Femur (tissue), 1 donor: ENCODE measurements at regions not wholly inside any gene's neighbourhood (a gene's known extent, or its start where the extent isn't known, plus 50 kb on each side); places are given as distances from the start of the nearest gene placed in this dataset.

Experiments
- DNase-seq: peaks from one replicate; pipeline ENCODE4 v3.0.0-alpha.2; 2017

DNA sequence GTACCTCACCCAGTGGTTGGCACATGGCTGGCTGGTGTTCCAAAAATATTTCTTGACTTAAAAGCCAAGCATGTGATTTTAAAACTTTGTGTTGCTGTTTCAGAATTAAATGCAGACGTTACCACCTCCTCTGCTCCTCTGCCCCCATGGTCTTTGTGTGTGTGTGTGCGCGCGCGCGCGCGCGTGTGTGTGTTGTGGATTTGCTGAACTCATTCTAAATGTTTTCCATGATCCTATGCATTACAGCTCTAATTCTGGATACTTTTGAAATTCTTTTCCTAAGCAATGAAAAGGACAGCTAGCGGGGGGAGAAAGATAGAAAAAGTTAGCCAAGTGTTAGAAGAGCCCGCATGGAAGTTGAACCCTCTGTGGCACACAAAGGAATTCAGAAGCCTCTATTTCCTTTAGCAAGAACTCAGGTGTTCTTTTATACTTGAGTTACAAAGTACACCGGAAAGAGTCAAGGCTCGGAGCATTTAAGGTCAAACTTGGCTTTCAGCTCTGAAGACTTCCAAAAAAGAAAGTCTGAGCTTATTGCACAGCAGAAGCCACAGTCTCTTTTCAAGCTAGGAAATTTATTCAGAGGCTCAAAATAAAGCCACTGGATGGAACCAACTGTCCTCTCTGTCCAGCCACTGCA, 350.5 kb upstream of the TBL1XR1 start:
- DNase-seq = no peak

DNA sequence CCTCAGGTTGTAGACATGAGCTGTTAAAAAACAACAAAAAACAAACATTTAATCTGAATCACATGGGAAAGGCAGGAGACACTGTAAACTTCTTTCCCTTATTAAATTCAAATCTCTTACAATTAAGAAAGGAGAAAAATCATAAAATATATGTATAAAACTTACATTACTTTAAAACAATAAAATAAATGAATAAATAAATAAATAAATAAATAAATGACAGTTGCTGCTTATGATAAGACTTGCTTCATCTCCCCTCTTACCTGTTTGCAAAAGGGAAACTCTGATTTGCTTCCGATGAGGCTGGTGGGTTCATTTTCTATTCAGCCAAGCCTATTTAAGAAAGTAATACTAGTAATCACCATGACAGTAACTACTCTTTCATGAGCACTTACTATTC, 353.4 kb upstream of the TBL1XR1 start:
- DNase-seq = no peak

DNA sequence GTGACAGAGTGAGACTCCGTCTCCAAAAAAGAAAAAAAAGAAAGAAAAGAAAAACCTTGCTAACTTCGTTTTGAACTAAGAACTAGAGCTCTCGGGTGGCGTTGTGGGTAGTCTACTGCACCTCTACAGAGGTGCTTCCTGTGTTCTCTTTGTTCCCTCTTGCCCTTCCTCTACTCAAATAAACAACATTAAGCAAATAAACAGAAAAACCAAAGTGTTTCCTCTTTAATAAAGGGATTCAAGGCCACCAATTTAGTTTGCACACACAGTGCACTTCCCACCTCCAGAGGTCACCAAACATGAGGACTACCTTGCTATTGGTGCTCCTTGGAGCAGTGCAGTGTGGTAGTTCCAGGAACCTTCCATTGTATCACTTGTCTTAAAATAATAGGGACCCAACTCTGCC, 354.2 kb upstream of the TBL1XR1 start:
- no peak for DNase-seq

DNA sequence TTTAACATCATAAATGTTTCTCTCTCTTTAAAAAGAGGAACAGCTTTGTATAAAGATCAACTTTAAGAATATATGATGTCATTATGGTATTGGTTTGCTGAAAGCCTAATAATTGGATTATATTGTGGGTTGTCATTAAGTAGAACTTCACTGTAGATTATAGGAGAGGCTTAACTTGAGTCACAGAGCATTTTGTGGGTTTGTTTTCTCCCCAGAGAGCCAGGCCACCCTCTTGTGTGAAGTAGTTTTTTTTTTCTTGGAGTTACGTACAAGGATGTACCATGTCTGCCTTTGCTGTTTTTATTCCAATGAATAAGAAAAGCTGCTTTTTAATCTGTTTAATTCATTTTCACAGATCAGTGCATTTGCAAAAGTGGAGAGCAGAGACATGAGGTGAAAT, 354.8 kb upstream of the TBL1XR1 start:
- DNase-seq = no peak

DNA sequence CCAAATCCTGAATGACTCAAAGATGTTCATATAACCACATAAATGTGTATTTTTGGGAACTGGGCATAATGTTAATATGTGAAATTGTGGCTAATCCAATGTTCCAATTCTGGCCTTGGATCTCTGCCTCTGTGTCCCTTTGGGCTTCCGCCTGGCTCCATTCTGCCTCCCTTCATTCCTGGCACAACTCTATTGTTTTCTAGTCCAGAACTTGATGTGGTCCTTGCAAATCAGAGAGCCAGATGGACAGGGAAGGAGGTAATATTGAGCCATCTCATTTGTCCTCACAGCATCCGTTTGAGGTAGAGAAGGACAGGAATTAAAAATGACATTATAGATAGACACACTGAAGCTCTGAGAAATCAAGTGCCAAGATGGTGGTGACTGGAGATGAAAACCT, 355.7 kb upstream of the TBL1XR1 start:
- DNase-seq = no peak

GRCh38 chr3:177553579-177553978, 356.3 kb upstream of the TBL1XR1 start:
- no peak for DNase-seq

DNA sequence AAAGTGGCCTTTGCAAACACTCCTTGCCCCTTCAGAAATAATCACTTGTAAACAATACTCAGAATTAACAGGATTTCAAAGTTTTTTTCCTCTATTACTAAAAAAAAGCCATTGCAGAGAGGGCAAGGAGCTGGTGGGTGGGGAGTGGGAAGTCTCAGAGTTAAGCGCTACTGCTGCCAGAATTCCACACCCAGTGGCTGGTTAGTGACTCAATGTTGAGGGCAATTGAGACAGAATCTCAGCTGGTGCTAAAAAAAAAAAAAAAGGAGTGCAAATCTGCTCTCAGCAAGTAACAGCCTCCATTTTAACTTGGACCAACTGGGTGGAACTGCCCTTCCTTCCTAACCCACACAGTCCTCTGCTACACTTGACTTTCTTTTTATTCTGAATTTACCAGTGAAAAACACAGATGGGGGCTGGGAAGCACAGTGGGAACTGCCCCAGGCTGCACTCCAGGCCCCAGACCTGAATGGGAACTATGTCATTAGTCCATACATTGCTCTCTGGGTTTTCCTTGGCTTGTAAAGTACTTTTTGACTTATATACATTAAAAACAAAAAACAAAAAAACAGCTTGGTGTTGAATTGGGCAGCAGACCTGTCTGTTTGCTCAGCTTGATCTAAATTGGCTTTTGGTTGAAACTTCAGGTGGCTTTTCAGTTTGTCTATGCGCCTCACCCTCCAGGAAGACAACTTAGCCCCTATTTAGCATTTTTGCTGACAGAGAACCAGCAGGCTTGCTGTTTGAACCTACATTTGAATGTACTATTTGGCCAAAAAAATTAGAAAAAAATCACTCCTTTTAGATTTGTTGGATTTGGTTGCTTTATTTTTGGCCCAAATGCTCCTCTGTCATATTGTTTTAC, 357.8 kb upstream of the TBL1XR1 start:
- no peak for DNase-seq

DNA sequence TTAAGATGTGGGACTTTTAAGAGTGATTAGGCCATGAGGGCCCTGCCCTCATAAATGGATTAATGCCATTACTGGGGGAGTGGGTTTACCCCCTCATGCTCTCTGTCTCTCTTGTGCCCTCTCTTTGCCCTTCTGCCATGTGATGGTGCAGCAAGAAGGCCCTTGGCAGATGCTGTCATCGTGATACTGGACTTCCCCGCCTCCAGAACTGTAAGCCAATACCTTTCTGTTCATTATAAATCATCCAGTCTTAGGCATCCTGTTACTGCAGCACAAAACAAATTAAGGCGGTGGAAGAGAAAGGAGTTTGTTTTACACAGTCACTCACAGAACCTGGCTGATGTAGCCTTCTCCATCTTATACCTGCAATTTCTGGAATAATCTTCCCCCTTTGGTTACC, 360.3 kb upstream of the TBL1XR1 start:
- DNase-seq = no peak

DNA sequence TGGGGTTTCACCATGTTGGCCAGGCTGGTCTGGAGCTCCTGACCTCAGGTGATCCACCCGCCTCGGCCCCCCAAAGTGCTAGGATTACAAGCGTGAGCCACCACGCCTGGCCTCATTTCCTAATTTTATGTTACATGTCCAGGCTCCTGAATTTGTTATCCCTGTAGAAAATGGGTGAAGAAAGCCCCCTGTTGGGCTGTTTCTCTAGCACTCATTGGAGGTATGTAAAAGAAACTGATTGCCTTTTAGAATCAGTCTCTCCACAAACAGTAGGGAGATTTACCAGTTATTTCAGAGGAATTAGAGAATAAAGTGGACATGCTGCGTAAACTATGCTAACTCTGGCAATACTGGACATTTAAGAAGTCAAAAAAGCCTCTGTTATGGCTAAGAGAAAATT, 364.1 kb upstream of the TBL1XR1 start:
- no peak for DNase-seq

DNA sequence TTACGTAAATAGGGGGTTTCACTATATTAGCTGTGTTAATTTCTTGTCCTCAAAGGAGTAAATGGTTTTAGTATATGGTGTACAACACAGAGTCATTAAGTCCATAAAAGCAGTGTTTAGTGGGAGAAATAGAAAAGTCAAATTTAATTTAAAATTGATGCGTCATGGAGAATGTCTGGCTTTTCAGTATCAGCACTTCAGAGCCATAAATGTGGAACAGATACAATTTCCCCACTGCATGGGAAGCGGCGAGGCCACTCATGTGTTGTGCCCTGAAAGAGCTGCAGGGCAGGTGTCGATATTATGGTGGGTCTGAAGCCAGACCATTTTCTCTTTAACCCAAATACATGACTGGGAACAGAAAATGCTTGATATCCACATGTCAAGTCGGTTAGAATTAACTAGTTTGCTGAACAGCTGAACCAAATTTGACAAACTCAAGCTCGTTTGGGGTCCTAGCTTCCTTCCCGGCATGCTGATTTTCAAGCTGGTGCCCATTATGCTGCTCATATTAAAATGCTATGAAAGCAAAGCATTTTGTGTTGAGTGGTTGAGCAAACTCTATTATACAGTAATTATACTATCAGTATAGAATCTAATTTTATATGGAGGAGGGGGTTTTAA, 364.6 kb upstream of the TBL1XR1 start:
- no peak for DNase-seq

GRCh38 chr3:177563243-177563780, 366.0 kb upstream of the TBL1XR1 start:
- no peak for DNase-seq

DNA sequence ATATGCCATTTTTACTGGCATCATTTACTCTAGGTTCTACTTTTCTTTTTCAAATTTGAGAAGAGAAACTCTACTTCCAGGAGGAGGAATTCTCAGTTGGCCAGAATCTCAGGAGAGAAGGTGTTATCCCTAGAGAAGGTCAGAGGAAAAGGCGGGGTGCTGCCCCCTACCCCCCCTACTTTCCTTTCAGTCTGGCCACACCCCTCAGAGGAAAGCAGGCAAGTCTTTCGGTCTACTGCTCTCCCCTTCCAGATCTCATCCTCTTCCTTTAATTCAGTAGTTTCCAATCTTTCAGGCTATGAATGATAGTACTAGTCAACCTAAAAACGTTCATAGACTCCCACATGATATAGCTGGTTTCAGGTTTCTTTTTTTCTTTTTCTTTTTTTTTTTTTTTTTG, 366.5 kb upstream of the TBL1XR1 start:
- DNase-seq = no peak

DNA sequence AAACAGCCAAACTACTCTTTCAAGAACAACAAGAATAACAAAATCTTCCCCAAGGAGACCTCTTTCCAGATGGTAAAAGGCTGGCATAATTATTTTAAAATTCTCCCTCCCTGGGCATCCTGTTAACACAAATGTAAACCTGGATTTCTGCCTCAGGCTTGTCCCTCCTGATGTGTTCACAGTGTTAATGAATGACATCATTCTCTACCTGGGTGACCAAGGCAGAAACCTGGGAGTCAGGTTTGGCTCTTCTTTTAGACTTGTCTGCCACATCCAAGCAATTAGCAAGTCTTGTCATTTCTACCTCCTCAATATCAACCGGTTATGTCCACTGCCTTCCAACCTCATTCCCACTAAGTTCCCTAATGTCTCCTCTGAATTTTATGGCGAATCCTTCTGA, 368.7 kb upstream of the TBL1XR1 start:
- DNase-seq = no peak

DNA sequence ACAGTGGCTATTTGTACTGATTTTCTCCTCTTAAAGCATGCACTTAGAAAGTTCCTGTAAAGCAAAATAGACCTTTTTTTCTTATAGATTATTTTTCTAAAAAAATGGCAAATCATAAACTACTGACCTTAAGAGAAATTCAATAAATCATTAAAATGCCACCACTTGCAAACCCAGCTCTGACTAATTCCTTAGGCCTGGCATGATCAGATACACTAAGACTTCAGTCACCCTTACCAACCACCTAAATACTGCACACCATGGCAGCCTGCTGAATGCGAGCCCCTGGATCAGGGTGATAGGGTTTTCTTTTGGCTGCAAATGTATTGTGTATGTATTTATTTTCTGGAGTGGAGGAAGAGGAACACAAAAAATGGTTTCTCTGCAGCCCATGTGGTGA, 370.6 kb upstream of the TBL1XR1 start:
- DNase-seq = no peak

- DNase-seq = no peak
Measured at GRCh38 chr3:177569193-177569592, 371.9 kb upstream of the TBL1XR1 start.

DNA sequence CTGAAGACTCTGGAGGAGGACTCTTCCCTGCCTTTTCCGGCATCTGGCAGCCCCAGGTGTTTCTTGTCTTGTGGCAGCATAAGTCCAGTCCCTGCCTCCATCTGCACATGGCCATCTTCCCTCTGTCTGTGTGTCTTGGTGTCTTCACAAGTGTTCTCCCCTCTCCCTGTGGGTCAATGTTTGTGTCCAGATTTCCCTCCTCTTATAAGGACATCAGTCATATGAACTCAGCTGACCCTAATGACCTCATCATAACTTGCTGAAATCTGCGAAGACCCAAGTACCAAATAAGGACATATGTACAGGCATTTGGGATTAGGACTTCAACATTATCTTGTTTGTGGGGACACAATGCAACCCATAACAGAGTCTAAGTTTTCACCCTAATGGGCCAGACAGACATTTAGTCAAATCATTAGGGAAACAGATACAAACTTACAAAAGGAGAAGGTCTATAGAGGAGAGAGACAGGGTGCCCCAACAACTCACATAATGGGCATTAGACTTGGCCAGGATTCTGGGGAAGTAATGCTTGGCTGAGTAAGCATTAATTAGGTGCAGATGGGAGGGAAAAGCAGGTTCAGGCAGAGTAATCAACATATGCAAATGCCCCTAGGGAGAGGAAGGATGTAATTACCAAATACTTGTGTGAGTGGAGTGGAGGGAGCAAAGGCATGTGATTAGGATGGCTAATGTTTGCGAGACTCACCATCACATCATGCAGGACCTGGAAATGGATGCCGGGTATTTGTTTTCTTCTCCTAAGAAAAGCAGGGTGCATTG, 372.8 kb upstream of the TBL1XR1 start:
- no peak for DNase-seq

DNA sequence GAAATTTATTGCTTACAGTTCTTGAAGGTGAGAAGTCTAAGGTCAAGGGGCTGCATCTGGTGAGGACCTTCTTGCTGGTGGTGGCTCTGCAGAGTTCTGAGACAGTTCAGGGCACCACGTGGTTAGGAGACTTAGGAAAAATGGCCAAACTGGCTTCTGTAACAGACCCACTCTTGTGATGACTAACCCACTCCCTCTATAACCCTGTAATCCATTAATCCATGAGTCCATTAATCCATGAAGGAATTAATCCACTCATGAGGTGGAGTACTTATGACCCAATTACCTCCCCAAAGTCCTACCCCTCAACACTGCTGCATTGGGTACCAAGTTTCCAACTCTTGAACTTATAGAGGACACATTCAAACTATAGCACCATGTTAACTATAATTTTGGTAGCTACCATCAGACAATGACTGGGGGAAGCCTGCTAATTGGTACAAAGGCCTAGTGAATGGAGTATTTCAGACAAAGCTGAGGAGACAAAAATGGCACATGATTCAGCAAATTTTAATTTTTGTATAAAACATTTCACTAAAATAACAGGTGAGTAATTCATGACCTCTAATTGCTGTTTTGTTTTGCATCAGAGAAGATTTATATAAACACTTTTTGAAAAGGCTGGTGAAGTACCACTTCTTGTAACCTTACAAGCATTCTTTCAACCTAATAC, 374.1 kb upstream of the TBL1XR1 start:
- DNase-seq = no peak

GRCh38 chr3:177571944-177572315, 374.6 kb upstream of the TBL1XR1 start:
- DNase-seq = no peak

DNA sequence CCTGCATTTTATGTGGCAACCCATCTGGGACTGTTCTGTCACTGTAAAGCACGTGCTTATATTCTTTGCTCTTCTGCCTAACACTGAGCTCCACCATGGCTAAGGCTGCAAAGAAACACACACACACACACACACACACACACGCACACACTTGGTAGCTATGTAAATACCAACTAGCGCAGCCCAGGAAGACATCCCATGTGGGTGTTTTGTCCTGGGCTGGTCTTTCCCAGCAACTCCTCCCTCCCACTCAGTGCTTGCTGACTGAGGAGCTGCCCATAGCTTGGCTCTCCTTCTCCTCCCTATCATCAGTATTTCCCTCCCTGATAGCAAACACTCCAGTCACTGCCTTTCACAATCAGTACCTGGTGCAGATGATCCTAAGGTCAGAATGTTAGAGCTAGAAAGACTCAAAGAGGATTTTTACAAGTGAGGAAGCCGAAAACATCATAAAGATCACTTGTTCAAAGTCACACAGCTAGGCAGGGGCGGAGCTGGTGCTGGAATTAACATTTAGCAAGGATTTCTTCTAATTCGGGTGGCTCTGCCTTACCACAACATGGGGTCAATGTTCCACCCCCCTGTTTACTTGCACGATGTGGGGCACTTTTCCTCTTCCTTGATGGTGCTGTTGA, 377.1 kb upstream of the TBL1XR1 start:
- peak; percentile 63 for DNase-seq

DNA sequence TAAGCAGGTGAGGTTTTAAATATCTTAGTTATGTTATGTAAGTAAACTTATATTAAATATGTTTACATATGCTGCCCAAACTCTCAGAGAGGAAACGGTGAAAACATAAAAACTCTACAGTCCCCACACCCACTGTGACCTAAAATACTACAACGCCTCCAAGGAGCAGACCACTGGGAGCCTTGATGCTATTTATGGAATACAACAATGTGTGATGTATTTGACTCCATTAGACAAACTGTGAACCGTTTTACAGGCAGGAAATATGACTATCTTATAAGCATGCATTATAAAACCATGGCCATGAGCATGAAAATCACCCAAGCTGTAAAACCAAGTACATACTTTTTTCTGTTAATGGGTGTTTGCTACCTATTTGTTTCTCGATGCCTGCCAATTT, 379.5 kb upstream of the TBL1XR1 start:
- no peak for DNase-seq

GRCh38 chr3:177578488-177578887, 381.2 kb upstream of the TBL1XR1 start:
- DNase-seq = no peak

DNA sequence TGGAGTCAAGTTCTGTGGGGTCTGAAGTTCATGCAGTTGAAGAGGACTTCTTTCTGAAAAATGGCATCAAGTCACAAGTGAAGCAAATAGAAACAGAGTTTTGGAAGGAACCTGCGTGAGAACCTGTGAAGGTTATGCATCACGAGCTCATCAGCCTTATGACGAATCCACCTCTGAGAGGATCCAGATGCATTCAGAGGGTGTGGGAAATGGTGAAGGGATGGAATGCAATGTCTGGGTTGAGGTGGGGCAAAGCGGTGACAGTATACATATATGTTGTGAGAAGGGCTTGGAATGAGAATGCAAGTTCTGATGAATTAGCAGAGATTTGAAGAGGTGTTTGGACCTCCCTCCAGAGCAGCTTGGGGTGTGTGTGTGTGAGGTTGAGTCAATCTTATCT, 382.1 kb upstream of the TBL1XR1 start:
- no peak for DNase-seq
